Urinary bladder (tissue), 3 donors: ENCODE measurements at regions not wholly inside any gene's neighbourhood (a gene's known extent, or its start where the extent isn't known, plus 50 kb on each side); places are given as distances from the start of the nearest gene placed in this dataset.
A peak's percentile ranks its signal among the peaks of the same experiment; 100 is the strongest.

Source experiments
- DNase-seq: peaks from one replicate; pipeline ENCODE4 v3.0.0-alpha.2; 2015; ENCODE audit errors: extremely low spot score
- H3K27ac ChIP-seq: one replicate; pipeline ENCODE4 v1.5.1; 2013; ENCODE audit warnings: low read depth, mild to moderate bottlenecking, moderate library complexity
- H3K36me3 ChIP-seq: one replicate; pipeline ENCODE4 v1.6.1; 2013; ENCODE audit warnings: mild to moderate bottlenecking, moderate library complexity; ENCODE audit not compliant: insufficient read depth
- H3K4me1 ChIP-seq: one replicate; pipeline ENCODE4 v1.6.1; 2013; ENCODE audit warnings: mild to moderate bottlenecking, moderate library complexity; ENCODE audit not compliant: insufficient read depth
- H3K4me3 ChIP-seq: one replicate; pipeline ENCODE4 v1.5.1; 2013; ENCODE audit warnings: low read depth, low read length
- WGBS: extraction: QIAGEN DNeasy Blood & Tissue Kit; methylation state at CpG from one replicate; pipeline ENCODE4 v1.1.7; 2013; 5-methylcytosine and 5-hydroxymethylcytosine counted together
- donor health status: healthy with polysubstance abuse.
- donor health status: healthy.

DNA sequence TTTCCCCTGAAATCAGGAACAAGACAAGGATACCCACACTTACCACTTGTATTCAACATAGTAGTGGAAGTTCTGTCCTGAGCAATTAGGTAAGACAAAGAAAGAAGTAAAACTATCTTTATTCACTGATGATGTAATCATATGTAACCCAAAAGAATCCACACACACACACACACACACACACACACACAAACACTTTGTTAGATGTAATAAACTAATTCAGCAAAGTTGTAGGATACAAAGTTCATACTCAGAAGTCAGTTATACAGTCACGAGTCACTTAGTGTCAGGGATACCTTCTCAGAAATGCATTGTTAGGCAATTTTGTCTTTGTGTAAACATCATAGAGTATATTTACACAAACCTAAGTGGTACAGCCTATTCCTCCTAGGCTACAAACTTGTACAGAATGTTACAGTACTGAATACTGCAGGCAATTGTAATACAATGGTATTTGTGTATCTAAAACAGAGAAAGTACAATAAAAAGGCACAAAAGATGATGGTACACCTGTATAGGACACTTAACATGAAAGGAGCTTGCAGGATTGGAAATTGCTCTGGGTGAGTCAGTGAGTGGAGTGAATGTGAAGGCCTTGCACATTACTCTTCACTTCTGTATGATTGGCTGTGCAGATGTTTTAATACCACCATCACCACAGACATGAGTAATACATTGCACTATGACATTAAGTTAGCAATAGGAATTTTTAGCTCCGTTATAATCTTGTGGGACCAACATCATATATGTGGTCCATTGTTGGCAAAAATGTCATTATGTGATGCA, 370.1 kb downstream of the ZFHX3 start:
- WGBS: 87% methylated on average over 2 of the region's 2 CpGs

DNA sequence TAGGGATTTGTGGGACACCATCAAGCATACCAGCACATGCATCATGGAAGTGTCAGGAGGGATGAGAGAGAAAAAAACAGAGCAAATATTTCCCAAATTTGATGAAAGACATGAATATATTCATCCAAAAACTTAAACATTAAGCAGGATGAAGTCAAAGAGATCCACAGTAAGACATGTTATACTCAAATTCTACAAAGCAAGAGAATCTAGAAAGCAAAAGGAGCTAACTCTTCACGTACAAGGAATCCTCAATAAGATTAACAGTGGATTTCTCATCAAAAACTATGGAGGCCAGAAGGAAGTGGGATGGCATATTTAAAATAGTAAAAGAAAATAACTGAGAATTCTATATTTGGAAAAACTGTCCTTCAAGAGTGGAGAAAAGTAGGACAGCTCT, 374.8 kb downstream of the ZFHX3 start:
- no peak overlapping the region for H3K27ac ChIP-seq
- no peak for DNase-seq
- H3K36me3 ChIP-seq: no peaks in the 10 kb centered on the region
- H3K4me1 ChIP-seq: no peaks in the 10 kb centered on the region
- H3K4me3 ChIP-seq: no peak overlapping the region
- 85% methylated on average over 1 of the region's 1 CpG for WGBS

More for the DNA sequence above, 370.1 kb downstream of the ZFHX3 start:
- Histone ChIP-seq H3K36me3 (no peaks in the 10 kb centered on the region), H3K4me1 (no peaks in the 10 kb centered on the region), H3K4me3 (no peak overlapping the region), H3K27ac (no peak overlapping the region)
- DNase-seq: no peak

DNA sequence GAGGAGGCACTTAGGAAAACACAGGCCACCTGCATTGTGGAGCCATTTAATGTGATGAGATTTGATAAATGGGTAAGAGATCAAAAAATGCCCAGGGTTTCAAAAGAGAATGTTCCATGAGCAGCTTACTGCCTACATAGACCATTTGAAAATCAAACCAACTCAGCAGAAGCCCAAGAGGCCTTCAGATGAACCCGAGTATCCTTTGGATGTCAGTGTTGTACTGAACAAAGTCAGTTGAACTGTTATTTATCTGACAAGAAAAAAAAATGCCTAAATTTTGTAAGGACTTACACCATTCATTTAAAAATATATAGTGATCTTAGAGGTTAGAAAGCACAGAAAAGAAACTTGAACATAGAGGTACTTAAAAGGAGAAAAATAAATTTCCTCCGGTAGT, 381.7 kb downstream of the ZFHX3 start:
- no peak for DNase-seq
- H3K36me3 ChIP-seq: no peaks in the 10 kb centered on the region
- no peak overlapping the region for H3K4me3 ChIP-seq
- 89% methylated on average over 2 of the region's 2 CpGs for WGBS
- no peaks in the 10 kb centered on the region for H3K4me1 ChIP-seq
- H3K27ac ChIP-seq: no peak overlapping the region

DNA sequence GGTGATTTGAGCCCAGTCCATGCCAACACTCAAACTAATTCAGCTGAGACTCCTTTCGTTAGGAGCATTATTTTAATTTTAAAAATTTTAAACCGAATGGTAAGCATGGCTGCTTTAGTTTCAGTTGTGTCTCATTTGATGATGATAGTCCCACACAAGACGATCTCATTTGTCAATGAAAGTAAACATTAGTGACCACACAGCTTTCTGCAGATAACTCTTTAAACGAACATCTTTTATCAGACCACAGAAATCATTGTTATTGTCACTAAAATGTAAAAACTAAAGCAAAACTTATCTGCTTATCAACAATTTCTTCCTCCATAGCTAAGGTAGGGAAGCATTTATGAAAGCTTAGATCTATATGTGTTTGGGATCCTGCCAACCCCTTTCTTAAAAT, 382.2 kb downstream of the ZFHX3 start:
- no peaks in the 10 kb centered on the region for H3K36me3 ChIP-seq
- H3K27ac ChIP-seq: no peak overlapping the region
- H3K4me1 ChIP-seq: no peaks in the 10 kb centered on the region
- H3K4me3 ChIP-seq: peak overlapping the region; percentile 88
- WGBS: 12% methylated on average over 4 of the region's 4 CpGs
- no peak for DNase-seq

DNA sequence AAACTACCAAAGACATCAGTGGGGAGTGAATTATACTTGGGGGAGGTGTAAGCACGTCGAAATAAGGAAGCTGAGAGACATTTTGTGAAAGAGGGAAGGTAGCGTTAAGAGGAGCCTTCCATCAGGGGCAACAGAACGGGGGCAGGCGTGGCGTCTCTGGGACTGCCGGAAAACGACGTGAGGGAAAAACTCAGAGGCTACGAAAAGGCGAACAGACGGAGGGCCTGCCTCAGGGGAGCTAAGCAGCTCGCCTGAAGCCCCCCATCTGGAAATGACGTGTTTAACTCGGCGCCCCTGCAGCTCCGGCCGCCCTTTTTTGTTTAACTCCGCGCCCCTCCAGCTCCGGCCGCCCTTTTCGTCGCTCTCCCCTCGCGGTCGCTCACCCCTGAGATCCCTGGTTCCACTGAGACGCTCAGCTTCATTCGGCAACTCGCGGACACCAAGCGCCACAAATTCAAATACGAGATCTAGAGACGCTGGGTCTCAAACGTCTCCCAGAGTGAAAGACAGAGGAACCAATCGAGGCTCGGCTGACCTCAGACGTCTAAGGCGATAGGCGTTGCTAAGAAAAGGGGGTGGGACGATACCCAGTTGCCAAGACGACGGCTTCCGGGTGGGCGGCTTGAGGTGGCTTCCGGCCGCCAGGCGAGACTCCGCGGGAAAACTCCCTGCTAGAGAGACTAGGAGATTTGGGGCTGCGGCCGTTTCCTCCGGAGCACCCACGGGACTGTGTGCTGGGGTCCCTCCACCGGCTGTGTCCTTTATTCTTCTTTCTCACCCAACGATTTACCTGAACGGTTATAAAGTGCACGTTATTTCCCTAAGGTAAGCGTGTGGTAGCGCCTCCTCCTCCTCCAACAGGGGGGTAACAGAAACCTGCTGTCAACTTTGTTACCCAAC, 383.2 kb downstream of the ZFHX3 start:
- no peaks in the 10 kb centered on the region for H3K4me1 ChIP-seq
- H3K4me3 ChIP-seq: peak overlapping the region; percentile 88
- under 1% methylated on average over 60 of the region's 60 CpGs for WGBS
- H3K27ac ChIP-seq: no peak overlapping the region
- H3K36me3 ChIP-seq: no peaks in the 10 kb centered on the region
- peak; percentile 98 for DNase-seq

DNA sequence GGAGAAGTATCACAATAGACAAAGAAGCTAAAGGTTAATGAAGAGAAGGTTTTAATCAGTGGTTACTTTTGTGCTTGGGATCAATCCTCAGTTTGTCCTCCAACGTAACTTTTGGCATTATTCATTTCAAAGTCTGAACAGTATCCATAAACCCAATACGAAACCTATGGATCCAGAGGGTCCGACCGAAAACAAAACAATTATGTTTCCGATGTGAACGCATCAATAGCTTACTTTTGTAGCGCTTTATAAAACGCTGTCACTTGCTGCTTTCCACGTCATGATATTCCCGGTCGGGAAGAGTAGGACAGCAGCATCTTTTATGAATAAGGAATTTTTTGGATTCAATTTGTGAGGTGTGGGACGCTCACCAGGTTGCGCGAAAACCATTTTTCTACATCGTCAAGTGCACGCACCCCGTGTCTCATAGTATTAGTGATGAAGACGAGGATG, 383.8 kb downstream of the ZFHX3 start:
- DNase-seq: no peak
- peak overlapping the region; percentile 88 for H3K4me3 ChIP-seq
- H3K27ac ChIP-seq: no peak overlapping the region
- H3K36me3 ChIP-seq: no peaks in the 10 kb centered on the region
- no peaks in the 10 kb centered on the region for H3K4me1 ChIP-seq
- 2% methylated on average over 18 of the region's 18 CpGs for WGBS

DNA sequence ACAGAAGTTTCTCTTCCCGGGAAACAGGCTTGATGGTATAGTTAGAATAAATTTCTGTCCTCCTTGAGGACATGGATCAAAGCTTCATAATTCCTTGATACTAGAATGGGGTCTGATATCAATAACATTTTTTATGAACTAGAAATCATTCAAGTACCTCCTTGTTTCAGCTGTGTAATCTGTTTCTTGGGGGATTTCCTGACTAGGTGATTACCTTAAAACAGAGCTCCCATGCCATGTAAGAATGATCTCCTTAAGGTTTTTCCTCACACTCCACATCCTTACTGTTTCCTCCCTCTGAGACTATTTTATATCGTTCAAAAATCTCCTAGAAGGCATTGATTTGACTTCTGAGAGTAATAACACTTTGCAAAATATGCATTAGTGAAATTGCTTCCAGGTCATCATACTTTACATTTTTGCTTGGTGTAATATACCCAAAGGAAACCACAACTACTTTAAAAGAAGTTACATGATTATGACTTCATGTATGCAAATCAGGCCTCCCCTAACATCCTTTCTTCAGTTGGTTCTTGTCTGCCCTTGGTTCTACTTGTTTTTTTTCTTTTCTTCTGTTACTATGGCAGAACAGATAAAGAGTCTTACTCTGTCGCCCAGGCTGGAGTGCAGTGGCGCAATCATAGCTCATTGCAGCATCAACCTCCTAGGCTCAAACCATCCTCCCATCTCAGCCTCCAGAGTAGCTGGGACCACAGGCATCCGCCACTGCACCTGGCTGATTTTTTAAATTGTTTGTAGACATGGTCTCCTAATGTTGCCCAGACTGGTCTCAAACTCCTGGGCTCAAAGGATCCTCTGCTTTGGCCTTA, 388.8 kb downstream of the ZFHX3 start:
- Histone ChIP-seq H3K4me1 (no peaks in the 10 kb centered on the region), H3K27ac (no peak overlapping the region), H3K36me3 (no peaks in the 10 kb centered on the region), H3K4me3 (no peak overlapping the region)
- no peak for DNase-seq
- WGBS: 89% methylated on average over 5 of the region's 5 CpGs

DNA sequence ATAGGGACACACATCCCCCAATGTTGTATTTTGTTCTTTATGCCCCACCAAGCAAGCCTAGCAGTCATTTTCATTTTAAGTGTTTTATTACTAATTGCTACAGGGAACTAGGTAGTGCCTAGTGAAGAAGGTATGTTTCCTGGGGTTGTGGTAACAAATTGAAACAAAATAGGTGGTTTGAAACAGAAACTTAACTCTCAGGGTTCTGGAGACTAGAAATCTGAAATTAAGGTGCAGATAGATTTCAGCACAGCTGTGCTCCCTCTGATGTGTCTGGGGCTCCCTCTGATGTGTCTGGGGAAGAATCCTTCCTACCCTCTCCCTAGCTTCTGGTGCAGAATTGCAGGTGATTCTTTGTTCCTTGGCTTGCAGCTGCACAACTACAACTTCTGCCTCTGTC, 390.1 kb downstream of the ZFHX3 start:
- Histone ChIP-seq H3K4me3 (no peak overlapping the region), H3K4me1 (no peaks in the 10 kb centered on the region), H3K36me3 (no peaks in the 10 kb centered on the region), H3K27ac (no peak overlapping the region)
- DNase-seq: no peak

DNA sequence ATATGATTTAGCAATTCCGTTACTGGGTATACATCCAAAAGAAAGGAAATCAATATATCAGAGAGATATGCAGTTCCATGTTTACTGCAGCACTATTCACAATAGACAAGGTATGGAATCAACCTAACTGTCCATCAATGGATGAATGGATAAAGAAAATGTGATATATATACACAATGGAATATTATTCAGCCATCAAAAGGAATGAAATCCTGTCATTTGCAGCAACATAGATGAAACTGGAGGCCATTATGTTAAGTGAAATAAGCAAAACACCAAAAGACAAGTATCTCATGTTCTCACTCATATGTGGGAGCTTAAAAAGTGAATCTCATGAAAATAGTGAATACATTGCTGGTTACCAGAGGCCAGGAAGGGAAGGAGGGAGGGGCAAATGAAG, 390.8 kb downstream of the ZFHX3 start:
- Histone ChIP-seq H3K36me3 (no peaks in the 10 kb centered on the region), H3K27ac (no peak overlapping the region), H3K4me1 (no peaks in the 10 kb centered on the region), H3K4me3 (no peak overlapping the region)
- WGBS: 96% methylated on average over 1 of the region's 1 CpG
- DNase-seq: no peak

DNA sequence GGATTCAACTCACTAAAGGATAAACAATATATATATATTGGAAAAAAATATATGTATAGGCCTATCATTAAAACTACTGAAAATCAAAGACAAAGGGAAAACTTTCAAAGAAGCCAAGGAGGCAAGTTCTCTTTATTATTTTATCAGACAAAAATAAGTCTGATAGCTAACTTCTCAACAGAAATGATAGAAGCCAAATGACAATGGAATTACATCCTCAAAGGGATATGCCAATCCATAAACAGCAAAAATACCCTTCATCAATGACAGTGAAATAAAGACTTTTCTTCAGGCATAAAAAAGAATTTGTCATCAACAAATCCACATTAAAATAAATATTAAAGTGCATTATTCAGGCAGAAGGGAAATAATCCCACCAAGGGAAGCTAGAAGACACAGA, 393.4 kb downstream of the ZFHX3 start:
- DNase-seq: no peak
- no peak overlapping the region for H3K4me3 ChIP-seq
- no peaks in the 10 kb centered on the region for H3K36me3 ChIP-seq
- H3K27ac ChIP-seq: no peak overlapping the region
- no peaks in the 10 kb centered on the region for H3K4me1 ChIP-seq

DNA sequence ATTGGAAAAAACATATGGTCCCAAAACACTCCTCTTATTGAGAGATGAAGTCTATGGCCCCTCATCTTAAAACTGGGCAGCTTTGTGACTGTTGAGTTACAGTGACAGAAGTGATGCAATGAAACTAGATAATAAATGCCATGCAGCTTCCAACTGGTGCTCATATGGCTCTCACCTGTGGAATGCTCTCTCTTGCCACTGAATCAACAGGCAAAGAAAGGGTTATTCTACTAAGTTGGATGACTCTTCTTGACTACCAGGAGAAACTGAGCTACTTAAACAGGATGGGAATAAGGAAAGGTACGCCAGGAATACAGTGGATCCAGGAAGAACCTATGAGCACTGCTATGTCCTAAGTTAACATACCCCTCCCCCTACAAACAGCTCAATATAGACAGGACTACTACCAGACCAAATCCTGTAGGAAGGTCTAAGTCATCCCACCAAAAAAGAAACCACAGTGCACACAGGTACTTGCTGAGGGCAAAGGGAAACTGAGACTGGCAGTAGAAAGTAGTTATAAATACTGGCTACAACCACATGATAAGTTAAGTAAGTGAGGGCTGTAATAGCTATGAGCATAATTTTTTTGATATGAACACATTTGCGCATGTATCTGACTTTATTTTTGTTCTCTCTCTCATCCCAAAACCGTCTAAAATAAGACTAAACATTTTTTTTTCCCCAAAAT, 398.5 kb downstream of the ZFHX3 start:
- H3K27ac ChIP-seq: no peak overlapping the region
- no peak overlapping the region for H3K4me3 ChIP-seq
- WGBS: 93% methylated on average over 3 of the region's 3 CpGs
- peaks cover 3% of the 10 kb centered on the region for H3K36me3 ChIP-seq
- DNase-seq: no peak
- H3K4me1 ChIP-seq: no peaks in the 10 kb centered on the region

DNA sequence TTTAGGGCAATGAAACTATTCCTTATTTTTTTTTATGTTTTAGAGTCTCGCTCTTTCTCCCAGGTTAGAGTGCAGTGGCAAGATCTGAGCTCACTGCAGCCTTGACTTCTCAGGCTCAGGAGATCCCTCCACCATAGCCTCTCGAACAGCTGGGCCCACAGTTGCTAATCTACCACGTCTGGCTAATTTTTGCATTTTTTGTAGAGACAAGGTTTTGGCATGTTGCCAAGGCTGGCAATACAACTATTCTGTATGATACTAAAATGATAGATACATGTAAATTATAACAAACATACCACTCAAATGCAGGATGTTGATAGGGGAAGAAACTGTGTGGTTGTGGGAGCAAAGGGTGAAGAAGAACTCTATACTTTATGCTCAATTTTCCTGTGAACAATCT, 401.3 kb downstream of the ZFHX3 start:
- DNase-seq: no peak
- WGBS: 72% methylated on average over 3 of the region's 3 CpGs
- no peak overlapping the region for H3K4me3 ChIP-seq
- H3K4me1 ChIP-seq: no peaks in the 10 kb centered on the region
- no peak overlapping the region for H3K27ac ChIP-seq
- H3K36me3 ChIP-seq: peaks cover 3% of the 10 kb centered on the region

DNA sequence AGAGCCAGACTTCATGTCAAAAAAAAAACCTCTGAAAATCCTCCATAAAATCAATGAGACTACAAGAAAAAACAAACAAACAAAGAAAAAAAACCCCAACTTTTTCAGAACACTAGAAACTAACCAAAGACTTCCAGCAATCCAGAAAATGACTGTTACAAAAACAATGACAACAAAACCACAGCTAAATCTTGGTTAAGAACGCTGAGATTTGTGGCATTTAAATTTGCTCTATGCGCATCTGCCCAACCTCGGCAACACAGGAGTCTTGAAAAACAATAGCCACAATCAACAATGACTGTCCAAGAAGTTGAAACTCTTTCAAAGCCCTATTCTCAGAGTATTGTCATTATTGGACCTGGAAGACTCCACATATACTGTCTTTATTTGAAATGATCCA, 402.4 kb downstream of the ZFHX3 start:
- no peak overlapping the region for H3K27ac ChIP-seq
- H3K4me3 ChIP-seq: no peak overlapping the region
- WGBS: 77% methylated on average over 3 of the region's 3 CpGs
- no peaks in the 10 kb centered on the region for H3K4me1 ChIP-seq
- H3K36me3 ChIP-seq: peaks cover 3% of the 10 kb centered on the region
- DNase-seq: no peak
